Hippocampal formation (tissue), 2 donors: ENCODE measurements at regions not wholly inside any gene's neighbourhood (a gene's known extent, or its start where the extent isn't known, plus 50 kb on each side); places are given as distances from the start of the nearest gene placed in this dataset.
"Not testable (repeated sequence)": the region's sequence is repeated elsewhere in the genome, so short reads cannot be mapped to it uniquely, and the experiment has no call there.

Source experiments
- DNase-seq, 2 donors: peaks; one replicate each; lab custom pipeline; 2025; lab: John Stamatoyannopoulos, UW

GRCh38 chr2:39874236-39874635 lies 95.2 kb upstream of the THUMPD2 start:
- no peak for DNase-seq

GRCh38 chr2:39873586-39873985 lies 94.5 kb upstream of the THUMPD2 start:
- DNase-seq: no peak

- no peak for DNase-seq
Measured at GRCh38 chr2:39872748-39873147, 93.7 kb upstream of the THUMPD2 start.

GRCh38 chr2:39871291-39871761 lies 92.3 kb upstream of the THUMPD2 start:
- DNase-seq: peak in 1 of 2 donors; percentile 13

- DNase-seq: no peak
Measured at GRCh38 chr2:39870871-39871270, 91.8 kb upstream of the THUMPD2 start.

- no peak for DNase-seq
Measured at GRCh38 chr2:39867268-39867667, 88.2 kb upstream of the THUMPD2 start.

- DNase-seq: no peak
Measured at GRCh38 chr2:39865751-39866150, 86.7 kb upstream of the THUMPD2 start.

- DNase-seq: not testable (repeated sequence)
Measured at GRCh38 chr2:39863672-39864071, 84.6 kb upstream of the THUMPD2 start.

GRCh38 chr2:39860538-39860937 lies 81.5 kb upstream of the THUMPD2 start:
- no peak for DNase-seq

- no peak for DNase-seq
Measured at GRCh38 chr2:39858677-39859076, 79.6 kb upstream of the THUMPD2 start.

- DNase-seq: no peak
Measured at GRCh38 chr2:39855856-39856255, 76.8 kb upstream of the THUMPD2 start.

- DNase-seq: no peak
Measured at GRCh38 chr2:39854771-39855170, 75.7 kb upstream of the THUMPD2 start.

GRCh38 chr2:39852831-39853230 lies 73.8 kb upstream of the THUMPD2 start:
- no peak for DNase-seq

- DNase-seq: peak in 1 of 2 donors; percentile 12
Measured at GRCh38 chr2:39851651-39852110, 72.6 kb upstream of the THUMPD2 start.

GRCh38 chr2:39851251-39851650 lies 72.2 kb upstream of the THUMPD2 start:
- no peak for DNase-seq

- DNase-seq: no peak
Measured at GRCh38 chr2:39849982-39850526, 71.0 kb upstream of the THUMPD2 start.

GRCh38 chr2:39849064-39849463 lies 70.0 kb upstream of the THUMPD2 start:
- peak in 1 of 2 donors; percentile 56 for DNase-seq

- DNase-seq: no peak
Measured at GRCh38 chr2:39845460-39846146, 66.5 kb upstream of the THUMPD2 start.

GRCh38 chr2:39839261-39839848 lies 60.3 kb upstream of the THUMPD2 start:
- no peak for DNase-seq

GRCh38 chr2:39838589-39838988 lies 59.5 kb upstream of the THUMPD2 start:
- no peak for DNase-seq

- DNase-seq: no peak
Measured at GRCh38 chr2:39837856-39838453, 58.9 kb upstream of the THUMPD2 start.

- no peak for DNase-seq
Measured at GRCh38 chr2:39836638-39837037, 57.6 kb upstream of the THUMPD2 start.

- no peak for DNase-seq
Measured at GRCh38 chr2:39834426-39834825, 55.4 kb upstream of the THUMPD2 start.
